ENCODE measurements at regions not wholly inside any gene's neighbourhood (a gene's known extent, or its start where the extent isn't known, plus 50 kb on each side); places are given as distances from the start of the nearest gene placed in this dataset.
"Not testable (repeated sequence)": the region's sequence is repeated elsewhere in the genome, so short reads cannot be mapped to it uniquely, and the experiment has no call there.

GRCh38 chr12:105626653-105627052 is 296.2 kb downstream of the C12orf75 start:
- DNase-seq = no peak

- DNase-seq = no peak
These were observed 307.0 kb downstream of the C12orf75 start for GRCh38 chr12:105637470-105637869.

- no peak for DNase-seq
These were observed 310.3 kb downstream of the C12orf75 start for GRCh38 chr12:105640761-105641160.

- no peak for DNase-seq
These were observed 311.3 kb downstream of the C12orf75 start for GRCh38 chr12:105641749-105642148.

- no peak for DNase-seq
These were observed 314.3 kb downstream of the C12orf75 start for GRCh38 chr12:105644770-105645169.

- no peak for DNase-seq
These were observed 324.1 kb downstream of the C12orf75 start for GRCh38 chr12:105654606-105655005.

GRCh38 chr12:105658389-105658788 is 327.9 kb downstream of the C12orf75 start:
- DNase-seq = no peak

- DNase-seq = peak in 5 of 58 donors; percentile 0 to 9 (median 1)
These were observed 329.0 kb downstream of the C12orf75 start for GRCh38 chr12:105659355-105660075.

- DNase-seq = not testable (repeated sequence)
These were observed 334.3 kb downstream of the C12orf75 start for GRCh38 chr12:105664765-105665164.

GRCh38 chr12:105665366-105665765 is 334.9 kb downstream of the C12orf75 start:
- no peak for DNase-seq

GRCh38 chr12:105667973-105668743 is 337.7 kb downstream of the C12orf75 start:
- DNase-seq = no peak

- DNase-seq = no peak
These were observed 340.2 kb downstream of the C12orf75 start for GRCh38 chr12:105670672-105671071.

GRCh38 chr12:105671720-105672119 is 341.2 kb downstream of the C12orf75 start:
- DNase-seq = no peak

- no peak for DNase-seq
These were observed 341.9 kb downstream of the C12orf75 start for GRCh38 chr12:105672121-105672975.

GRCh38 chr12:105674871-105675699 is 344.6 kb downstream of the C12orf75 start:
- no peak for DNase-seq

- no peak for DNase-seq
These were observed 346.2 kb downstream of the C12orf75 start for GRCh38 chr12:105676694-105677093.

- no peak for DNase-seq
These were observed 347.2 kb downstream of the C12orf75 start for GRCh38 chr12:105677672-105678071.

GRCh38 chr12:105679982-105680381 is 349.5 kb downstream of the C12orf75 start:
- DNase-seq = no peak

- DNase-seq = no peak
These were observed 350.9 kb downstream of the C12orf75 start for GRCh38 chr12:105681341-105681740.

GRCh38 chr12:105682821-105683220 is 352.3 kb downstream of the C12orf75 start:
- not testable (repeated sequence) for DNase-seq

GRCh38 chr12:105683836-105684235 is 353.3 kb downstream of the C12orf75 start:
- DNase-seq = not testable (repeated sequence)
